Activated CD4-positive, alpha-beta T cell treated with anti-CD3 and anti-CD28 coated beads, Interleukin-2, amount 10 ng/mL, durations not matched to agents 24 days and 14 days (primary cell): ENCODE measurements at regions not wholly inside any gene's neighbourhood (a gene's known extent, or its start where the extent isn't known, plus 50 kb on each side); places are given as distances from the start of the nearest gene placed in this dataset.
"Not testable (repeated sequence)": the region's sequence is repeated elsewhere in the genome, so short reads cannot be mapped to it uniquely, and the experiment has no call there.

Experiments used
- DNase-seq: peaks from one replicate; pipeline ENCODE4 v3.0.0; 2022
- H3K27ac Mint-ChIP-seq: one replicate; pipeline ENCODE4 v1.8.0; 2022; ENCODE audit warnings: mild to moderate bottlenecking, mixed read lengths
- H3K27me3 Mint-ChIP-seq: one replicate; pipeline ENCODE4 v1.8.0; 2022; ENCODE audit warnings: mixed read lengths
- H3K36me3 Mint-ChIP-seq: one replicate; pipeline ENCODE4 v1.8.0; 2022; ENCODE audit warnings: low read depth, mild to moderate bottlenecking, mixed read lengths
- H3K4me1 Mint-ChIP-seq: one replicate; pipeline ENCODE4 v1.8.0; 2021; ENCODE audit warnings: mixed read lengths
- H3K4me3 Mint-ChIP-seq: one replicate; pipeline ENCODE4 v1.8.0; 2022; ENCODE audit warnings: mild to moderate bottlenecking, moderate library complexity, mixed read lengths
- H3K9me3 Mint-ChIP-seq: one replicate; pipeline ENCODE4 v1.8.0; 2021; ENCODE audit warnings: mixed read lengths
- intact Hi-C: fragments of 100-400 bp; cut with micrococcal nuclease; formaldehyde crosslinking; loops from one replicate; pipeline ENCODE4 v1.15.1; 2023

DNA sequence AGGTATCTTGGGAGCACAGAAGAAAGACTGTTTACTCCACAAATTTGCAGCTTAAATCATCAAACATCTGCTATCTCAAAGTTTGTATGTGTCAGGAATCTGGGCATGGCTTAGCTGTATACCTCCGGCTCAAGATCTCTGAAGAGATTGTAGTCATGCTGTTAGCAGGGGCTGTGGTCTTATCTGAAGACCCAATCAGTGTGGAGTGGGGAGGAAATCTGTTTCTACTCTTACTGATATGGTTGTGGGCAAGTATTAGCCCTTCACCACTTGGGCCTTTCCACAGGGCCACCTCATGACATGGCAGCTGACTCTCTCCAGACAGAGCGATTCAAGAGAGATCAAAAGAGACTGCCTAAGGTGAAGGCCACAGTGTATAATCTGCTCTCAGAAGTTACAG, 438.7 kb downstream of the KIF2B start:
- Mint-ChIP-seq H3K4me3 (no peak overlapping the region), H3K36me3 (no peaks in the 10 kb centered on the region), H3K4me1 (no peaks in the 10 kb centered on the region), H3K9me3 (peaks cover 8% of the 10 kb centered on the region), H3K27me3 (no peaks in the 10 kb centered on the region), H3K27ac (no peak overlapping the region)
- intact Hi-C loops, result no loop called here
- DNase-seq, result no peak

GRCh38 chr17:54269881-54270280, 447.2 kb downstream of the KIF2B start:
- H3K4me1 Mint-ChIP-seq, result no peaks in the 10 kb centered on the region
- H3K9me3 Mint-ChIP-seq, result peaks cover 19% of the 10 kb centered on the region
- H3K36me3 Mint-ChIP-seq, result no peaks in the 10 kb centered on the region
- no peaks in the 10 kb centered on the region for H3K27me3 Mint-ChIP-seq
- DNase-seq, result no peak
- no peak overlapping the region for H3K4me3 Mint-ChIP-seq
- intact Hi-C loops, result no loop called here
- no peak overlapping the region for H3K27ac Mint-ChIP-seq

DNA sequence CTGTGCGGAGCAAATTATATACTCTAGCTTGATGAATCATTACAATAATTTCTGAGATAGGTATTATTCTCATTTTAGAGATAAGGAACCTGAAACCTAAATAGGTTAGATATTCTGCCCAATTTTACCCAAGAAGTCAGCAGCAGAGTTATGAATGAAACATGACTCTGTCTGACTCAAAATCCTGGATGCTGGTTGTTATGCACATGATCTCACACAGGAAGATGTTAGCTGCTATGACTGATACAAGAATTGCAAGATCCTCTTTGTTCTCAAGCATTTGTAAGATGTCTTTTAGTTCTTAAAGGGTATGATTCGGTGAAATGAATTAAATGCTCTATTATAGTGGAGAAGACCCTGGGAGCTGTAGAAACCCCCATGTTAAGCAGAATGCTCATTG, 447.8 kb downstream of the KIF2B start:
- no peaks in the 10 kb centered on the region for H3K27me3 Mint-ChIP-seq
- no peaks in the 10 kb centered on the region for H3K4me1 Mint-ChIP-seq
- H3K9me3 Mint-ChIP-seq, result peaks cover 23% of the 10 kb centered on the region
- H3K4me3 Mint-ChIP-seq, result no peak overlapping the region
- no peak overlapping the region for H3K27ac Mint-ChIP-seq
- H3K36me3 Mint-ChIP-seq, result no peaks in the 10 kb centered on the region
- DNase-seq, result no peak
- intact Hi-C loops, result no loop called here

- peaks cover 4% of the 10 kb centered on the region for H3K9me3 Mint-ChIP-seq
- intact Hi-C loops, result no loop called here
- no peak for DNase-seq
- H3K36me3 Mint-ChIP-seq, result no peaks in the 10 kb centered on the region
- no peak overlapping the region for H3K27ac Mint-ChIP-seq
- H3K27me3 Mint-ChIP-seq, result no peaks in the 10 kb centered on the region
- H3K4me1 Mint-ChIP-seq, result no peaks in the 10 kb centered on the region
- H3K4me3 Mint-ChIP-seq, result no peak overlapping the region
These were observed 455.1 kb downstream of the KIF2B start for GRCh38 chr17:54277868-54278267.

DNA sequence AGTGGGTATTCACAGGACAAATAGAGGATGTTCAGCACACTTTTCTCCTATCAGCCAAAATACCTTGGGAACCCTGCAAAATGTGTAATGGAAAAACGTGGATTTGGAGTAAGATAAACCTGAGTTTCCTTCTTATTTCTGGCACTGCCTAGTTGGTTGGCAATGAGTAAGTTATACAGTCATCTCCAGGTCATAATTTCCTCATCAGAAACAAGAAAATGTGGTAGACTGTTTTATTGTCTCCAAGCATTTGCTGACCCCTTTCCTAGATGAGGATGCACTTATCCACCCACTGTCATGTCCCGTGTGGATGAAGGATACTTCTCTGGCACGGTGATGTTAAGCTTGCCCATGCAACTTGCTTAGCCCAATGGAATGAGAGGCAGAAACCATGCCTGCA, 458.0 kb downstream of the KIF2B start:
- H3K4me3 Mint-ChIP-seq, result no peak overlapping the region
- no peaks in the 10 kb centered on the region for H3K36me3 Mint-ChIP-seq
- no peaks in the 10 kb centered on the region for H3K9me3 Mint-ChIP-seq
- H3K27ac Mint-ChIP-seq, result no peak overlapping the region
- no peaks in the 10 kb centered on the region for H3K27me3 Mint-ChIP-seq
- no peak for DNase-seq
- intact Hi-C loops, result no loop called here
- no peaks in the 10 kb centered on the region for H3K4me1 Mint-ChIP-seq

- Mint-ChIP-seq H3K4me3 (no peak overlapping the region), H3K36me3 (no peaks in the 10 kb centered on the region), H3K9me3 (peaks cover 3% of the 10 kb centered on the region), H3K4me1 (no peaks in the 10 kb centered on the region), H3K27ac (no peak overlapping the region), H3K27me3 (no peaks in the 10 kb centered on the region)
- intact Hi-C loops, result no loop called here
- DNase-seq, result no peak
These were observed 460.2 kb downstream of the KIF2B start for GRCh38 chr17:54282886-54283285.

DNA sequence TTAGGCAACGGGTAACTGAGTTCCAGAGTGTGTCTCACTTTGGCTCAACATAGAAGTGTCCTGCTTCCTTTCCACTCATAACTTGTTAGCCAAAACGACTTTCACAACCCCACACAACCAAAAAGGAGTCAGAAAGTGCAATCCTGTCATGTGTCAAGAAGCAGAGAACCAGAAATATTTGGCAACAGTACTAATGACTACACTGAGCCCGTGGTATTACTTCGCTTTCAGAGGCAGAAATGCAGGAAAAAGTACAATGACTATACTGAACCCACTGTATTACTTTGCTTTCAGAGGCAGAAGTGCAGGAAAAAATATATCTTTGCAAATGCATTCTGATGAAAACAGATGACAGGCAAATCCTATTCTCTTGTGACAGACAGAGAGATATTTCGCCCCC, 484.6 kb downstream of the KIF2B start:
- no peak for DNase-seq
- H3K4me3 Mint-ChIP-seq, result no peak overlapping the region

GRCh38 chr17:54324813-54325212, 502.1 kb downstream of the KIF2B start:
- DNase-seq, result no peak
- Mint-ChIP-seq H3K36me3 (no peaks in the 10 kb centered on the region), H3K27ac (no peak overlapping the region), H3K27me3 (no peaks in the 10 kb centered on the region), H3K4me1 (no peaks in the 10 kb centered on the region), H3K9me3 (peaks cover 22% of the 10 kb centered on the region), H3K4me3 (no peak overlapping the region)
- intact Hi-C loops, result no loop called here

More for the DNA sequence above, 484.6 kb downstream of the KIF2B start:
- intact Hi-C loops, result no loop called here
- H3K27me3 Mint-ChIP-seq, result no peaks in the 10 kb centered on the region
- H3K4me1 Mint-ChIP-seq, result no peaks in the 10 kb centered on the region
- no peaks in the 10 kb centered on the region for H3K36me3 Mint-ChIP-seq
- H3K27ac Mint-ChIP-seq, result no peak overlapping the region
- no peaks in the 10 kb centered on the region for H3K9me3 Mint-ChIP-seq

DNA sequence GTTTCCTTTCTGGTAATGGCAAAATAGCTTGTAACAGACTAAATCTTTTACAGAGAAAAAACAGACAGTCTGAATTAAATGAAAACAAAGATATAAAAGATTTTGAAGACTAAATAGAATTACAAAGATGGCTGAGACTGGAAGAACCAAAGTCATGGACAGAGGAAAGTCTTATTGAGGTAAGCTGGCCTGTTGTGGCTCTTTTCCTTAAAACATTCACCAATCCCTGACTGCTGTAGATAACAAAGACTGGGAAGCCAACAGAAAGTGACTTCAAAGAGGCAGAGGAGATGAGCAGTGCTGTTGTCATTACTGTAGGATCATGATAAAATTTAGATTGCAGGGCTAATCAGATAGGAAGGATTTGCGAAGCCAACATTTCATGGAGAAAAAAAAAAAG, 517.0 kb downstream of the KIF2B start:
- intact Hi-C loops, result no loop called here

GRCh38 chr17:54347495-54347894, 524.8 kb downstream of the KIF2B start:
- H3K27ac Mint-ChIP-seq, result no peak overlapping the region
- no peaks in the 10 kb centered on the region for H3K4me1 Mint-ChIP-seq
- no peak overlapping the region for H3K4me3 Mint-ChIP-seq
- peaks cover 3% of the 10 kb centered on the region for H3K9me3 Mint-ChIP-seq
- H3K36me3 Mint-ChIP-seq, result no peaks in the 10 kb centered on the region
- H3K27me3 Mint-ChIP-seq, result no peaks in the 10 kb centered on the region
- intact Hi-C loops, result no loop called here
- no peak for DNase-seq

More for the DNA sequence above, 517.0 kb downstream of the KIF2B start:
- no peak for DNase-seq
- Mint-ChIP-seq H3K27ac (no peak overlapping the region), H3K9me3 (no peaks in the 10 kb centered on the region), H3K36me3 (no peaks in the 10 kb centered on the region), H3K4me1 (no peaks in the 10 kb centered on the region), H3K4me3 (no peak overlapping the region), H3K27me3 (no peaks in the 10 kb centered on the region)

GRCh38 chr17:54348234-54348633, 525.5 kb downstream of the KIF2B start:
- H3K27ac Mint-ChIP-seq, result no peak overlapping the region
- no peaks in the 10 kb centered on the region for H3K27me3 Mint-ChIP-seq
- H3K9me3 Mint-ChIP-seq, result peaks cover 3% of the 10 kb centered on the region
- H3K36me3 Mint-ChIP-seq, result no peaks in the 10 kb centered on the region
- no peak overlapping the region for H3K4me3 Mint-ChIP-seq
- no peak for DNase-seq
- intact Hi-C loops, result no loop called here
- H3K4me1 Mint-ChIP-seq, result no peaks in the 10 kb centered on the region

DNA sequence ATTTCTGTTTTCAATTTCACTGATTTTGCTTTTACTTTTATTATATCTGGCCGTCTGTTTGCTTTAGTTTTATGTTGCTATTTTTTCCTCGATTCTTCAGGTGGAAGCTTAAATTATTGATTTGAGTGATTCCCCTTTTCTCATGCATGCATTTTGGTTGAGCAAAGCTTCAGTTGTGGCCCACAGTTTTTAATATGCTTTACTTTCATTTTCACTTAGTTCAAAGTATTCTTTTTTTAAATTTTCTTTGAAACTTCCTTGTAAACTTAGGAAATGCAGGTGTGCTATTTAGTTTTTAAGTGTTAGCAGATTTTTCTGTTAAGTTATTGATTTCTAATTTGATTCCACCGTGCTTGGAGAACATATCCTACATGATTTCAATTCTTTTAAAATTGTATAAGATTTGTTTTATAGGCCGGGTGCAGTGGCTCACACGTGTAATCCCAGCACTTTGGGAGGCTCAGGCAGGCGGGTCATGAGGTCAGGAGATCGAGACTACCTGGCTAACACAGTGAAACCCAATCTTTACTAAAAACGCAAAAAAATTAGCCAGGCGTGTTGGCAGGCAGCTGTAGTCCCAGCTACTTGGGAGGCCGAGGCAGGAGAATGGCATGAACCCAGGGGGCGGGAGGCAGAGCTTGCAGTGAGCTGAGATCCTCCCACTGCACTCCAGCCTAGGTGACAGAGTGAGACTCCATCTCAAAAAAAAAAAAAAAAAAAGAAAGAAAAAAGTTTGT, 531.2 kb downstream of the KIF2B start:
- Mint-ChIP-seq H3K4me1 (no peaks in the 10 kb centered on the region), H3K9me3 (peaks cover 12% of the 10 kb centered on the region), H3K27ac (no peak overlapping the region), H3K27me3 (no peaks in the 10 kb centered on the region), H3K4me3 (no peak overlapping the region), H3K36me3 (no peaks in the 10 kb centered on the region)
- no peak for DNase-seq
- intact Hi-C loops, result no loop called here

- H3K4me3 Mint-ChIP-seq, H3K27me3 Mint-ChIP-seq, H3K4me1 Mint-ChIP-seq, intact Hi-C loops, DNase-seq, H3K36me3 Mint-ChIP-seq, H3K27ac Mint-ChIP-seq: not testable (repeated sequence)
- H3K9me3 Mint-ChIP-seq, result peaks cover 20% of the 10 kb centered on the region
These were observed 538.3 kb downstream of the KIF2B start for GRCh38 chr17:54361073-54361472.

DNA sequence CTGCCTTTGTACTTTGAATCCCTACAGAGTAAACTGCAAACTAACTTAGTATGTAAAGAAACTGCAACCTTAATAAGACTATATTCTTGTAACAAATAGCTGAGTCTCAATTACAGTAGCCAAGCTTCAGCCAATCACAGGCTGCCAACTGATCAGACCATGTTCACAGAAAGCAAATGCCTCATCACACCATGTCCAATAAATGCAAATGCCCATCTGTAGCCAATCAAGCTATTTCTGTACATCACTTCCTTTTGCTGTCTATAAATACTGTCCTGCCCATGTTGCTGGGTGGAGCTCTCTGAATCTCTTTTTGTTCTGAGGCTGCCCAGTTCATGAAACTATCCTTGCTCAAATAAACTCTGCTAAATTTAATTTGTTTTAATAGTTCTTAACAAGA, 531.7 kb upstream of the TOM1L1 start:
- intact Hi-C loops, result no loop called here
- H3K27me3 Mint-ChIP-seq, result no peaks in the 10 kb centered on the region
- no peak for DNase-seq
- no peak overlapping the region for H3K4me3 Mint-ChIP-seq
- H3K9me3 Mint-ChIP-seq, result no peaks in the 10 kb centered on the region
- no peak overlapping the region for H3K27ac Mint-ChIP-seq
- no peaks in the 10 kb centered on the region for H3K4me1 Mint-ChIP-seq
- H3K36me3 Mint-ChIP-seq, result no peaks in the 10 kb centered on the region

- H3K36me3 Mint-ChIP-seq, result no peaks in the 10 kb centered on the region
- no peaks in the 10 kb centered on the region for H3K27me3 Mint-ChIP-seq
- H3K27ac Mint-ChIP-seq, result no peak overlapping the region
- H3K4me1 Mint-ChIP-seq, result no peaks in the 10 kb centered on the region
- intact Hi-C loops, result no loop called here
- no peaks in the 10 kb centered on the region for H3K9me3 Mint-ChIP-seq
- no peak overlapping the region for H3K4me3 Mint-ChIP-seq
- DNase-seq, result no peak
These were observed 528.4 kb upstream of the TOM1L1 start for GRCh38 chr17:54372069-54372749.
